Smooth muscle cell (in vitro differentiated cells): ENCODE measurements at regions not wholly inside any gene's neighbourhood (a gene's known extent, or its start where the extent isn't known, plus 50 kb on each side); places are given as distances from the start of the nearest gene placed in this dataset.

Experiments
- DNase-seq: peaks from one replicate; lab custom pipeline; 2025; ENCODE audit not compliant: unreplicated experiment; lab: John Stamatoyannopoulos, UW
- H2AFZ ChIP-seq: fragments of 200-600 bp; sonication (generic); 2 replicates; pipeline ENCODE4 v1.6.0; 2016; ENCODE audit warnings: antibody characterized with exemption, low read depth, mild to moderate bottlenecking
- H3F3A ChIP-seq: fragments of 200-600 bp; sonication (generic); 2 replicates; pipeline ENCODE4 v1.6.0; 2017; ENCODE audit warnings: antibody characterized with exemption, low read depth
- H3K27ac ChIP-seq: fragments of 200-600 bp; sonication (generic); 2 replicates; pipeline ENCODE4 v1.5.1; 2016; ENCODE audit warnings: low read depth, mild to moderate bottlenecking
- H3K27me3 ChIP-seq: fragments of 200-600 bp; sonication (generic); 2 replicates; pipeline ENCODE4 v1.6.1; 2016; ENCODE audit warnings: low read depth, mild to moderate bottlenecking
- H3K36me3 ChIP-seq: fragments of 200-600 bp; sonication (generic); 2 replicates; pipeline ENCODE4 v1.5.1; 2016; ENCODE audit warnings: low read depth
- H3K4me1 ChIP-seq: fragments of 200-600 bp; sonication (generic); 2 replicates; pipeline ENCODE4 v1.5.1; 2016; ENCODE audit warnings: low read depth
- H3K4me2 ChIP-seq: fragments of 200-600 bp; sonication (generic); 2 replicates; pipeline ENCODE4 v1.6.0; 2016; ENCODE audit warnings: mild to moderate bottlenecking
- H3K4me3 ChIP-seq: fragments of 200-600 bp; sonication (generic); 2 replicates; pipeline ENCODE4 v1.5.1; 2016; ENCODE audit warnings: mild to moderate bottlenecking
- H3K79me2 ChIP-seq: fragments of 200-600 bp; sonication (generic); 2 replicates; pipeline ENCODE4 v1.6.0; 2016; ENCODE audit warnings: low read depth, mild to moderate bottlenecking
- H3K9ac ChIP-seq: fragments of 200-600 bp; sonication (generic); 2 replicates; pipeline ENCODE4 v1.6.0; 2016; ENCODE audit warnings: low read depth
- H3K9me3 ChIP-seq: fragments of 200-600 bp; sonication (generic); replicated peaks from 2 replicates; pipeline ENCODE4 v1.5.1; 2016; ENCODE audit warnings: low read depth
- H4K20me1 ChIP-seq: fragments of 200-600 bp; sonication (generic); 2 replicates; pipeline ENCODE4 v1.6.0; 2016; ENCODE audit warnings: low read depth
- WGBS: methylation state at CpG from one replicate; pipeline ENCODE4 v1.1.7; 2016; ENCODE audit warnings: low lambda C conversion rate; 5-methylcytosine and 5-hydroxymethylcytosine counted together
- TF ChIP-seq, protein P1 (sequence below): fragments of 200-600 bp; sonication (generic); IDR thresholded peaks from 2 replicates; pipeline ENCODE4 v1.5.1; 2017; ENCODE audit warnings: borderline replicate concordance, mild to moderate bottlenecking, antibody characterized with exemption; ENCODE audit not compliant: insufficient read depth, poor library complexity, severe bottlenecking

- no peaks in the 10 kb centered on the region for H3K27me3 ChIP-seq
- no peak for DNase-seq
- H3K9me3 ChIP-seq = no peaks in the 10 kb centered on the region
- H3K4me2 ChIP-seq = peak overlapping the region; percentile 37
- peak overlapping the region; percentile 26 for H2AFZ ChIP-seq
- H3K4me3 ChIP-seq = no peak overlapping the region
- H3K4me1 ChIP-seq = no peaks in the 10 kb centered on the region
- H3K9ac ChIP-seq = peak overlapping the region; percentile 39
- no peaks in the 10 kb centered on the region for H4K20me1 ChIP-seq
- peak overlapping the region; percentile 83 for H3K27ac ChIP-seq
- no peaks in the 10 kb centered on the region for H3K36me3 ChIP-seq
- TF ChIP-seq, protein P1, sequence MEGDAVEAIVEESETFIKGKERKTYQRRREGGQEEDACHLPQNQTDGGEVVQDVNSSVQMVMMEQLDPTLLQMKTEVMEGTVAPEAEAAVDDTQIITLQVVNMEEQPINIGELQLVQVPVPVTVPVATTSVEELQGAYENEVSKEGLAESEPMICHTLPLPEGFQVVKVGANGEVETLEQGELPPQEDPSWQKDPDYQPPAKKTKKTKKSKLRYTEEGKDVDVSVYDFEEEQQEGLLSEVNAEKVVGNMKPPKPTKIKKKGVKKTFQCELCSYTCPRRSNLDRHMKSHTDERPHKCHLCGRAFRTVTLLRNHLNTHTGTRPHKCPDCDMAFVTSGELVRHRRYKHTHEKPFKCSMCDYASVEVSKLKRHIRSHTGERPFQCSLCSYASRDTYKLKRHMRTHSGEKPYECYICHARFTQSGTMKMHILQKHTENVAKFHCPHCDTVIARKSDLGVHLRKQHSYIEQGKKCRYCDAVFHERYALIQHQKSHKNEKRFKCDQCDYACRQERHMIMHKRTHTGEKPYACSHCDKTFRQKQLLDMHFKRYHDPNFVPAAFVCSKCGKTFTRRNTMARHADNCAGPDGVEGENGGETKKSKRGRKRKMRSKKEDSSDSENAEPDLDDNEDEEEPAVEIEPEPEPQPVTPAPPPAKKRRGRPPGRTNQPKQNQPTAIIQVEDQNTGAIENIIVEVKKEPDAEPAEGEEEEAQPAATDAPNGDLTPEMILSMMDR = no peak
- H3K79me2 ChIP-seq = no peaks in the 10 kb centered on the region
- WGBS = 71% methylated on average over 4 of the region's 4 CpGs
- no peaks in the 10 kb centered on the region for H3F3A ChIP-seq
These were observed 264.6 kb downstream of the HHIPL2 start for GRCh38 chr1:222283147-222283768.

GRCh38 chr1:222279591-222279990 lies 268.3 kb downstream of the HHIPL2 start:
- Histone ChIP-seq H3K4me3 (no peak overlapping the region), H3K4me2 (no peak overlapping the region), H3K9ac (no peak overlapping the region), H3F3A (no peaks in the 10 kb centered on the region), H2AFZ (no peak overlapping the region), H3K79me2 (no peaks in the 10 kb centered on the region), H3K27ac (no peak overlapping the region), H3K9me3 (no peaks in the 10 kb centered on the region), H4K20me1 (no peaks in the 10 kb centered on the region), H3K27me3 (no peaks in the 10 kb centered on the region), H3K4me1 (no peaks in the 10 kb centered on the region), H3K36me3 (no peaks in the 10 kb centered on the region)
- DNase-seq = no peak
- 95% methylated on average over 3 of the region's 3 CpGs for WGBS
- TF ChIP-seq, protein P1 = no peak

- H3K36me3 ChIP-seq = no peaks in the 10 kb centered on the region
- no peaks in the 10 kb centered on the region for H3K27me3 ChIP-seq
- H3K4me3 ChIP-seq = no peak overlapping the region
- TF ChIP-seq, protein P1 = no peak
- H3K79me2 ChIP-seq = no peaks in the 10 kb centered on the region
- no peak overlapping the region for H2AFZ ChIP-seq
- no peak for DNase-seq
- H3K4me1 ChIP-seq = no peaks in the 10 kb centered on the region
- no peaks in the 10 kb centered on the region for H3K9me3 ChIP-seq
- no peak overlapping the region for H3K27ac ChIP-seq
- no peaks in the 10 kb centered on the region for H4K20me1 ChIP-seq
- no peaks in the 10 kb centered on the region for H3F3A ChIP-seq
- H3K4me2 ChIP-seq = no peak overlapping the region
- no peak overlapping the region for H3K9ac ChIP-seq
These were observed 269.4 kb downstream of the HHIPL2 start for GRCh38 chr1:222278501-222278900.
